GM04503 (cell line): ENCODE measurements at regions not wholly inside any gene's neighbourhood (a gene's known extent, or its start where the extent isn't known, plus 50 kb on each side); places are given as distances from the start of the nearest gene placed in this dataset.

ENCODE experiments used
- DNase-seq: peaks from one replicate; pipeline ENCODE4 v3.0.0-alpha.2; 2012; ENCODE audit warnings: low read depth

DNA sequence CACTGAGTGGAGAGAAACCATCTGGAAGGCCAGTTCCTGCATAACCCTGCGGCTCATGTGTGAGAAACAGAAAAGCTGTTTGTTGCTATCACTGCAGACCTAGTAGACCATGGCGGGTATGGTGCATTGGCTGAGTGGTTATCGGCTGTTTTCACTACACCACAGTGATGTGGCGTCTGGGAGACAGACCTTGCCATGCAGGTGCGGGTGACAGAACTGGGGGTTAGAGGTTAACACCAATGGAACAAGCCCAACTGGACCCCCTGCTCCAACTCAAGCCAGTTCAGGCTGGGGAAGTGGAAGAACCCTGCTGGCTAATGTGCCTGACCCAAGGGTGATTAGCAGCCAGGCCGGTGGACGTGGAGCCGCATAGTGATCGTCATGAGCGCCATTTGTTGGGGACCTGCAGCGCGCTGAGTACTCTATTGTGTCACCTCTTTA, 91.9 kb downstream of the IRF8 start:
- DNase-seq = no peak

DNA sequence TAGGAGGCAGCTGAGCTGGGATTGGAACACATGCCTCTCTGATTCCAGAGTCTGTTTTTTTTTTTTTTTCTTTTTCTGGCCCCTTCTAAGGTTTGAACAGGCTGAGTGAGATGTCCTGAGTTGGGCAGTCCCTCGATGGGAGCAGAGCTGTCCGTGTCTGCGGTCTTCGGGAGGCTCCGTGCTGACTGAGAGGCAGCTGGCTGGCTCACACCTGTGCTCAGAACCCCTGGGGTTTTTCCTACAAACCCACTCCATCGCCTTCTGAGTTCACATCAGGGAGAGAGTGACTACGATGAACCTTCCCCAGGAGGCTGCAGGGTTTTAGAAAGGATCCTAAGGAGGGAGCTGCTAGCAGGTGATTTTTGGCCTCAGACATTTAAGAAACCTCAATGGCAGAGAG, 92.5 kb downstream of the IRF8 start:
- no peak for DNase-seq

DNA sequence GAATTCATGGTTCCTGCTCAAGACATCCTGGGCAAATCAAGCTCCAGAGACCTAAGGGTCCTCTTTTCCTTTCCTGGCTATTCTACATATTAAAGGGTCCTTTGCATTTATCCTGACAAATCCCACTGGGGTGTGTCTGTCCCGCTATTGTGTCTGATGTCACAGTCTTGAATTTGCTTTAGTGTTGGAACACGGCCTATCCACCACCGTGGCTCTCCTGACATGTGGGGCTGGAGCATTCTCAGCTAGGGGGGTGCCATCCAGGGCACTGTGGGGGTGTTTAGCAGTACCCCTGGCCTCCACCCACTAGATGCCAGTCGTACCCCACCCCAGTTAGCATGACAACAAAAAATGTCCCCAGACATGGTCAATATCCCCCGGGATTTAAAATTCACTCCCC, 92.9 kb downstream of the IRF8 start:
- DNase-seq = no peak

DNA sequence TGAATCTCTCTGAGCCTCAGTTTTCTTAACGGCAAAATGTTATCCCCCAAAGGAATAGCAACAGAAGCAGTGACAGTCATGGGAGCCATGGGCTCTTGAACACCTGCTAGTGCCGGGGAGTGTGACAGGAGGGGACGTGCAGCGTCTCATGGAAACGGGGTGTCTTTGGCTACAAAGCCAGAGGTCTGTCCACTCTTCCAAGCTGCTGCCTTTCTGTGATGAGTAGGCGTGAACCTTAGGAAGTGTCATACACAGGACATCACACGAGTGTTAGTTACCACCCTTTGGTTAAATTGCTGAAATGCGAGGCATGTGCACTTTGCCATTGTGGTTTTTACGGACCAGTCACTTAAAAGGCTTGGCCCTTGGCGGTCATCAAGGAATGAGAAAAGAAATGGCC, 93.4 kb downstream of the IRF8 start:
- DNase-seq = no peak

DNA sequence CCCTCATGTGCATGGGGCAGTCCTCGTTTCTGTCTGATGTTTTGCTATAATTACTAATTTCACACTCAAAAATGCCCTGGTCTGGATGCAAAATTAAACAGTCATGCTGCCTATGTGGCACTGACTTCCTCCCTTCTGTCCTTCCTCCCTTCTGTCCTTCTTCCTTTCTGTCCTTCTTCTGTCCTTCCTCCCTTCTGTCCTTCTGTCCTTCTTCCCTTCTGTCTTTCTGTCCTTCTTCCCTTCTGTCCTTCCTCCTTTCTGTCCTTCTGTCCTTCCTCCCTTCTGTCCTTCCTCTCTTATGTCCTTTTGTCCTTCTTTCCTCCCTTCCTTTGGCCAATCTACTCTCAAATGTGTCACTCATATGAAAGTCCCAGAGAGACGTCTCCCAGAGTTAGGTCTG, 93.8 kb downstream of the IRF8 start:
- DNase-seq = no peak

DNA sequence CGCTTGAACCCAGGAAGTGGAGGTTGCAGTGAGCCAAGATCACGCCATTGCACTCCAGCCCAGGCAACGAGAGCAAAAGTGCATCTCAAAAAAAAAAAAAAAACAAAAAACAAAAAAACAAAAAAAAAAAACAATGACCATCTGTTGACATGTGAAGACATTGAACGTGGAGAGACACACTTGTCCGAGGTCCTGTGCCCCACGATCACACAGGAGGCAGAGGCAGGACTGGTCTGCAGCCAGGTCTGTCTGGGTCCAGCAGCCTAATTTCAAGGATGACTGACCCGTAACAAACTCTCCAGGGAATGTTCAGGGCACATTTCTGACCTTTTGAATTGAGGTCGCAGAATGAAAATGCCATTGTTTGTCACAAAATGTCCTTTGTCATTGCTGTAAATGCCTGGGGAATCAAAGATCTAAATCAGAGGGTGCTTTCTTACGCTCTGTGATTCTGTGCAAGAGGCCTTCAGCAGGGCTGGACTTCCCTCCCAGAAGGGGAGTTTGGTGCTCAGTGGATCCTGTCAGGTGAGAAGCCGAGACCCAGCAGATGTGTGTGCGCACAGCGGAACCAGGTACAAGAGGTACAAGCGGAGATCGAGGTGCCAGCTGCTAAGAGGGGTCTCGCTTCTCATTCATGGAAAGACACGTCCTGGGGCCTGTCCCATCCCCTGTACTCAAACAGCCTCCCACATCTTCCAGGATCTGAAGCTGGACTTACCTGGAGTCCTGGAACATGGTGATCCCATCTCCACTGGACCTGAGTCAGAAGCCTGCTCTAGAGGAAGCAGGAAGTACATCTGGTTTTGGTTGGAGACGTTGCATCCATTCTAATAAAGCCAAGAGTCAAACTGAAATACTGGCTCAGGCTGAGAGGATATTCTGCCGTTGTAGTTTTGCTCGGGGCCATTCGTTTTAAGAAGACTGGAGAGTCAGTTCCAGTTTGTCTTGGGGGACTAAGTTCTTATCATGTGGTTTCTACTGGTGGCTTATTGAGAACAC, 95.8 kb downstream of the IRF8 start:
- DNase-seq = no peak

DNA sequence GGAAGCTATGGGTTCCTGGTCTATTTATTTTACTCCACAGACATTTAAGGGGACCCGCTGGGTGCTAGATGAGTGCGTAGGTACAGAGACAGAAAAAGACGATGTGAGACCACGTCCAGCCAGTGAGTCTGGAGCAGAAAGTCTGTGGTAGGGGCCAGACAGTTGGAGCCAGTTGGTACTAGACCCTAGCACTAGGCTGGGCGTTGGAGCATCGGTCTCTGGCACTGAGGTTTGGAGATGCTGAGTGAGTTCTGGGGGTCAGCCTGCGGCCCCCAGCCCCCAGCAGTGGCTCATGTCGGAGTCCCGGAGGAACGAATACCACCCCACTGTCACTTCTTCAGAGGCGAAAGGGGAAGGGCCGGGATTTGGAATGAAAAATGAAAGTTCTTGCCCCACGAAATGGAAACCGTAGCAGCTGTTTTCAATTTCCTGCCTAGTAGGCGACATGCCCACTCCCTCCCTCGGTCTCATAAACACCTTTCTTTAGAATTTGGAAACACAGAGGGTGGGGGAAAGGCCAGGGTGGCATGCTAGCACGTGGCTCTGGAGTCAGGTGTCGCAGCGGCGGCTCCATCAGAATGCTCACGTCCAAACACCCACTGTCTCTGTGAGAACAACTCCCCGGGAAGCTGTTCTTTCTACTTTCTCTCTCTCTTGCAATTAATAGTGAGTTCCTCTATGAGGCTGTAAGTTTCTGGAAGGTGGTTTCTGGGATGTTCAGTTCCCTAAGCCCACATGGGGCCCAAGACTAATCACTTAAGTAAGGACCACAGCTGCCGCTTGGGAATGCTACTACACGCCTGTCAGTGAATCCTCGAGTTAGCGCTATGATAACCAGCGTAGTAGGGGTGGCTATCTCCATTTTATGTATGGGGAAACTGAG, 96.8 kb downstream of the IRF8 start:
- no peak for DNase-seq

DNA sequence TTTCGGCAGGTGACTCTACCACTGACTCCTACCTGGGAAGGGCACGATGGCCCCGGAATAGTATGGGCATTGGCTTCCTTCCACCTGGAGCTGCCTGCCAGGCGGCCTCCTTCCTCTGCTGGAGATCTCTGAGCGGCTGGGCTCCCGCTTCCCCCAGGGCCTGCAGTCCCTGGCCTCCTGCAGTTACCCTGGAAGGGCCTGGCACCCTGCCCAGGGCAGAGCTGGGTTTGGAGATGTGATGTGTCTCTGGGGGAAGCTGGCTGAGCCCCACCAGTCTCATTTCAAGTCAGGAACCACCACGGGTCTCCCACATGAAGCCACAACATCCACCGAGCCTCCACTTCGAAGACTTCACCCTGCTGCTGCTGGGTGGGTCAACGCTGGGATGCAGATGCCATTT, 97.9 kb downstream of the IRF8 start:
- no peak for DNase-seq

DNA sequence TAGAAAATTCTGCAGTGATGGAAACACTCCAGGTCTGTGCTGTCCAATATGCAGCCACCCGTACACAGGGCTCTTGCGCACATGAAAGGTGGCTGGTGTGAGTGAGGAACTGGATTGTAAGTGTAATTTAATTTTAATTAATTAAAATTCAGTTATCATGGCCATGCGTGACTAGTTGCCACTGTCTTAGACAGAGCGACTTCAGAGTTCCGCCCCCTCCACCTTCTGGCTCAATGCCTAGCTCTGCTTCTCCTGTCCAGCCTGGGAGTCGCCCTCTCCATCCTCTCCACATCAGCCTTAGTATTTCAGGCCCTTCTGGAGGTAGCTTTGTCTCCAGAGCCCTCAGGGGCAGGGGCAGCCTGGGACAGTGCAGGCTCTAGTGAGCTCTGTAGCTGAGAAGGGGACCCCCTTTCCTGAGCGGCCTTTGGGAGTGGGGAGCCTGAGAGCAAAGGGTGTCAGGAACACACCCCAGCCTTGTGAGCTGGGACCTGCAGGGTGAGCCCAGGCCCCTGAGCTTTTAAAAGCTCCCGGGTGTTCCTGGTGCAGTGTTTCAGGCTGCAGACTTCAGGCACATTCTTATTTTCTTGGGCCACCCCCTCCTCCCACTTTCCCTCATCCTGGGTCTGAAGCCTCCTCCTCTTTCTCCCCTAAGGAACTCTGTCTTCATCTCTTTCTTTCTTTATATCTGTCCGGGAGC, 99.4 kb downstream of the IRF8 start:
- no peak for DNase-seq

DNA sequence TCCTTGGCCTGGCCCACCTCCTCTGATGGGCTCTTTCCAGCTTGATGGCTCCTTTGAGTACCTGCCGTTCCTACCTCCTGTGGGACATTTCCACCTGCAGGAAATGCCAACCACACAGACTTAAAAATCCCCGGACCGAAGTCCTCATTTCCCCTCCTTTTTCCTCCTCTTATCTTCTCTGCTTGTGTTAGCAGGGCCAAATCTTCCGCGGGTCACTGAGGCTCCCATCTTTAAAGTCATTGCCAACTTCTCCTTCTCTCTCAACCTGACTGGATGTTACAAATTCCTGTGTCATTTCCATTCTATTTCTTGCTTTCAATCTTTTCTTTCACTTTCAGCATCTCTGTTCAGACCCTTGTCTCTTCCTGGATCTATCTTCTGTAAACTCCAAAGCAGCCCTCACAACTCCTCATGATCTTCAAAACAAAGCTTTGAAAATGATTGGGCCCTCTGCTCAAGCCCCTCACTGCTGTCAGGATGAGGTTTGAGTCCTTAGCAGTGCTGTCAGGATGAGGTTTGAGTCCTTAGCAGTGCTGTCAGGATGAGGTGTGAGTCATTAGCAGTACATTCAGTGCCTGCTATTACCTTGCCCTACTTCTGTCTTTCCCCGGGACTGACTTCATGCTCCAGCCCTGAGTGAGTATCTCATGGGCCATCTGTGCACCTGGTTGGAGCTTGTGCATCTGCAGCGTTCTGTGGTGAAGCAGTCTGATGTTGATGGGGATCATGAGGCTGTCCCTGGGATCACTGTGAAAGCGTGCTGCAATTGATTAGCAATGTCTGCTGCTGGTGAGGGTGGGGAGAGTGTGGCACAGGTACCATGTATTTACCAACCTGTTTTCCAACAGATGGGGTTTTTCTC, 100.1 kb downstream of the IRF8 start:
- DNase-seq = no peak

DNA sequence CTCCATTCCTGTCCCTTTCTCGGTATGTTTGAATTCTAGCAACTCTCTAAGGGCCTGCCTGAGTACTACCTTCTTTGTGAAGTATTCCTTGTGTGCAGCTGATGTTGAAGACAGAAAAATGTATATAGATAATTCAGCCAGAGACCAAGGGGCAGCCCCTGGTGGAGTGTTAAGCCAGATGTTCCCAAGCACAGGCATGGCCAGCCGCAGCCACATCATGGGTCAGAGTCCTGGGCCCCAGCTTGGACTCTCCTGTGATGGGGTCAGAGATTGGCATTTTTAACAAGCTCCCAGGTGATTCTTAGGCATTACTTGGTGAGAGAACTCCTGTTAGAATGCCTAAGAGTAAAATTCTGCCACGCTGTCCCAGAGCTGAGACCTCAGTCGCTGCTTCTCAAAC, 100.8 kb downstream of the IRF8 start:
- no peak for DNase-seq

DNA sequence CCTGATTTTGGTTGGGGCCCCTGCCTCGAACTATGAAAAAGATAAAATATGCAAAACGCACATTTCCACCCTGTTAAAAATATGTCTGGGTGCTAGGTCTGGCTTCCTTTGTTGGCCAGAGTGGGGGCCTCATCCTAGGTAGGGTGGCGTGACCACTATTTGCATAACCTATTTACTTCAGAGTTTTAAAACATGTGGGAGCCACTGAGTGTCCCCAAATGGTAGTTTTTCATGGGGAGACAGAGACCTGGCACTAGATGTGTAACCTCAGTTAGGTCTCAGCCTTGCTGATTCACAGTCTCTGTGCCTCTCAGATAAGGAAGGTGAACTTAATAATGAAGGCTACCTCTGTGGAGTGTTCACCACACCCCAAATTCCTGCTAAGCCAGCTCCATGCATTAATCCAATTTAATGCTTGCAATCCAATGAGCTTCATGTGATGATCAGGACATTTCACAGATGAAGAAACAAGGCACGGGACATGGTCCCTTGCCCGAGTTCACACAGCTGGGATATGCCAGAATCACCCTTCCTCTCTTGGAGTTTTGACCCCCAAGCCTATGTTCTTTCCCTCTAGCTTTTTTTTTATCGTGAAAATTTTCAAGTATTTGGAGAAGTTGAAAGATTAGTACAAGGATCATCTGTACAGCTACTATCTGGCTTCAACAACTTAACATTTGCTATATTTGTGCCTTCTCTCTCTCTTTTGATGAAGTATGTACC, 103.4 kb downstream of the IRF8 start:
- DNase-seq = no peak

DNA sequence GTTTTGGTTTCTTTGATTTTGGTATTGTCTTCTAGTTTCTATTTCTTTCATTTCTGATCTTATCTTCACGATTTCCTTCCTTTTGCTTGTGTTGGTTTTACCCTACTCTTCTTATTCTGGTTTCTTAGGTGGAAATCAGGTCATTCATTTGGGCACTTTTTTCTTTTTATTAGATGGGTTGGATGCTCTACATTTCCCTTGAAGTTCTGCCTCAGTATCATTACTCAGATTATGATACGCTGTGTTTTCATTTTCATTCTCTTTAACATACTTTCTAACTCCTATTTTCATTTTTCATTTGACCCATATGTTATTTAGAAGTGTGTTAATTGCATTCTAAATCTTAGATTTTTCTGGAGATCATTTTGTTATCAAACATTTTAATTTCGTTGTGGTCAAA, 108.6 kb downstream of the IRF8 start:
- no peak for DNase-seq

DNA sequence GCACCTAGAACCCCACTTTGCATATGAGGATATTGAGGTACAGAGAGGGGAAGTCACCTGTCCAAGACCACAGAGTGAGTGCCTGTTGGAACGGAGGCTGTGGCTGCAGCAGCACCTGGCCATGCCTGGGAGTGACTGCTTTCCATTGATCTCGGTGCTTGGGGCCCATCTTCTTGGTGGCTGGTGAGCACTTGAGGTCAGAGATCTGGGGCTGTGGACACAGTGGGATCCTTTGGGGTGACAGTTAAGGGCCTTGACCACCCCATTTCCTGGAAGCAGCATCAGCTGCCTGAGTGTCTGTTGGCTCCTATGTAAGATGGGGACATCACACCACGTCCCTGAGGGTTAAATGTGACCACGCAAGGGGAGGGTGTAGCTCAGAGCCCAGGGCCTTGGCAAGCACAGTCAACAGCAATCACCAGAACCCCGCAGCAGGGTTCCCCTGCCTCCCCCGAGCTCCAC, 111.7 kb downstream of the IRF8 start:
- DNase-seq = no peak

DNA sequence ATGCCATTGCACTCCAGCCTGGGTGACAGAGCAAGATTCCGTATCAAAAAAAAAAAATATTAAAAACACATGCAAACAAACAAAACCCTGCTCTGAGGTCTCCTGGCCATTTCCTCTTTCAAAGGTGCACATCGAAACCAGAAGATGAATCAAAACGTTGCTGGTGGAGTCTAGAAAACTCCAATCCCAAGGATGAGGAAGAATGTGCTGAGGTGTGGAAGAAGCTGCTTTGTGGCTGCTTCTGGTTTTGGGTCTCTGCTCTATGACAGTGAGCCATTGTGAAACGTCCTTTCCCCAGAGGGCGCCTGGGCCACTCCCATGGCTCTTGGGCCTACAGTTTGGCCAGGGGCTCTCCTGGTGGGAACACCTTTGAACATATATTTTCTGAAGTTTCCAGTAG, 112.6 kb downstream of the IRF8 start:
- DNase-seq = no peak

DNA sequence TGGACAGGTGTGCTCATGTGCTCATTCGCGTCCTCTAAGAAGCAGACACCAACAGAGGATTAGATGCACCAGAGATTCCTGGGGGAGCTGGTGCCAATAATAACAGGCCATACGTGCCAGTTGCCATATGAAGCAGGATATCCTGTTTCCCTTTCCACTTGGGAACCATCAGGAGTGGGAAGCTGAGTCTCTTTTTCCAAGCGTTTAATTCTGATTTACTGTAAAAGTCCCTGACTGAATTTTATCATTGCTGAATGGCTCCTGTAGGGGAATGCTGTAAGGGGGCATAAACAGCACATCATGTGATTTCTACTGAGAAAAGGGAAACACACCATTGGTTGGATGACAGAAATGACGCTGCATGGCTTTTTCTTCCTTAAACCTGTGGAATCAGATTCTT, 113.3 kb downstream of the IRF8 start:
- no peak for DNase-seq

DNA sequence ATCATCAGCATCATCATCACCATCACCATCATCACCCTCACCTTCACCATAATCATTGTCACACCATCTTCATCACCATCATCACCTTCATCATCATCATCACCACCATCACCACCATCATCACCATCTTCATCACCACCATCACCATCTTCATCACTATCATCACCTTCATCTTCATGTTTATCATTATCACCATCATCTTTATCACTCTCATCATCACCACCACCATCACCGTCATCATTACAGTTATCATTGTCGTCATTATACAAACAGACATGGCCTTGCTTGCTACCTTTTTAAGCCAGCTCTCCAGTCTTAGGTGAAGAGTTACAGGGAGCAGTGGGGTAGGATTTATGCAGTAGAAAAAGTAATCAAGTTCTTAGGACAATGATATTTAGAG, 114.9 kb downstream of the IRF8 start:
- no peak for DNase-seq

DNA sequence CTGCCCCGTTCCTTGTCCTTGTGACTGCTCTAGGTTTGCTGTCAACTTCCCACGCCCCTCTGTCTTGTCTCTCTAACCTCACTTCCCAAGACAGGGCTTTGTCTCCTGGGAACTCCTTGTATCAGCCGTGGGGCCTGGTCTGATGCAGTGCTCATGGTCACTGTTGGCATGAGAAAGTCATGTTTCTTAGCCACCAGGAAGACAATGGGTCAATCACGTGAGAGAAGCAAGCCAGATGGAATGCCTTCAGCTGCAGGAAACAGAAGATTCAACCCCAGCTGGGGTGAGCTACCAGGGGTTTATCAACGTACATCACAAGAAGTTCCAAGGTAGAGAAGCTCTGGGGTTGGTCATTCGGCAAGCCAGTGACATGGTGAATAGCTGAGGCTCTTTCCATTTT, 116.6 kb downstream of the IRF8 start:
- DNase-seq = no peak

DNA sequence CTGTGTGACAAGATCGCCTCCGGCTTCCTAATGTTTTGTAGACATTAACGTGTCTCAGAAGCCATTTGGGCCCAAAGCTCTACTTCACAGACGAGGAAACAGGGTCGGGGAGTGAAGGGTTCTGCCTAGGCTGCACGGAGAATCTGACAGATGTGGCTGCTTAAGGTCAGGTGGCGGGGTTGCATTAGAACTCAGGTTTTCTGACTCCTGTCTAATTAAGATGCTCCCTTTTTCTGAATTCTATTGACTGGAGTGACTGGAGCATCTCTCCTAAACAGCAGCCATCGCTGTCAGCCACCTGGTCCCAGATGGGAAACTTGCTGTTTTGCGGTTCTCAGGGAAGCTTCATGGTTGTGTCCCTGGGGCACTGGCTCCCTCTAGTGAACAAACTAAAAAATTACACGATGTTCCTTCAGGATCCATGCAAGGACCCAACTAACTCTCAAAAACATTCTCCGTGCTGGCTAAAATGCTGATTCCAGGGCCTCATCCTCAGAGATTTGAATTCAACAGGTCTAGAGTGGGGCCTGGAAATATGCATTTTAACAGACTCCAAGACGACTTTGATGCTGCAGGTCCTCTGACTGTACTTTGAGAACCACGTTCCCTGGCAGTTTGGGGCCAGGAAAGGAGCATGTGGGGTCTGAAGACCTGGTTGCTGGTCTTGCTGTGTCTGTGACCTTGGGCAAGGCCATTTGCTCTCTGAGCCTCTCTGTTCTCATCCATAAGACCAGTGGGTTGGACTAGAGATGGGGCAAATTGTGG, 117.4 kb downstream of the IRF8 start:
- DNase-seq = no peak

DNA sequence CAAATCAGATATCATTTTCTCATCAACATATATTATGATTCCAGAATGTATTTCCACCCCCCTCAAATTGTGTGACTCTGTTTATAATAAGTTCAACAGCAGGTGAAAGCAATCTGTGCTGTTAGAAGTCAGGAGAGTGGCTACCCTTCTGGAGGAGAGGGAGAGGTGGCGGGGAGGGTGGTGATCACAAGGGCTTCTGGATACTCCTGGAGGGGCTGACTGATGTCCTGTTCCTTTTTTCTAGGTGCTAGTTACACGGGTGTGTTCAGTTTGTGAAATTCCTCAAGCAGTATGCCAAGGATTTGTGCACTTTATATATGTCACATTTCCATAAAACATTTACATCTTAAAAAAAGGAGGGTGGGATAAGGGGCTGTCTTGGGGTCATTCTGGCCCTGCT, 119.1 kb downstream of the IRF8 start:
- no peak for DNase-seq
